H1 (cell line): ENCODE measurements at regions not wholly inside any gene's neighbourhood (a gene's known extent, or its start where the extent isn't known, plus 50 kb on each side); places are given as distances from the start of the nearest gene placed in this dataset.

Experiments used
- CTCF ChIA-PET: fragments of 300-600 bp; sonication (Branson Sonifier 250); formaldehyde crosslinking; loops from one replicate; lab custom pipeline; 2021; ENCODE audit not compliant: partially characterized antibody; lab: Charles Lee
- POLR2A ChIA-PET: fragments of 300-600 bp; sonication (Branson Sonifier 250); formaldehyde crosslinking; loops from one replicate; lab custom pipeline; 2021; ENCODE audit warnings: inconsistent platforms; ENCODE audit not compliant: partially characterized antibody; lab: Charles Lee
- DNase-seq, 2 experiments: peaks; one replicate each; pipeline versions ENCODE4 v3.0.0 to v3.0.0-alpha.2; 2010 to 2022; ENCODE audit warnings: low spot score in 2 of 2, low read depth in 1 of 2, mixed read lengths in 1 of 2
- FAIRE-seq: peaks from 2 replicates; lab custom pipeline; 2011; peaks lifted over from hg19 to GRCh38; lab: Jason Lieb, UNC
- H2AFZ ChIP-seq: 2 replicates; pipeline ENCODE4 v1.8.1; 2012; ENCODE audit warnings: low read length, inconsistent platforms
- H2AK5ac ChIP-seq: 2 replicates; pipeline ENCODE4 v1.6.1; 2013; ENCODE audit warnings: low read depth, low read length
- H2BK120ac ChIP-seq: replicated peaks from 2 replicates; pipeline ENCODE3; 2013; ENCODE audit warnings: low read depth, low read length, inconsistent platforms
- H2BK12ac ChIP-seq: 2 replicates; pipeline ENCODE4 v1.6.1; 2013; ENCODE audit warnings: low read depth, low read length
- H2BK15ac ChIP-seq: 2 replicates; pipeline ENCODE4 v1.6.1; 2013; ENCODE audit warnings: low read length
- H2BK20ac ChIP-seq: 2 replicates; pipeline ENCODE4 v1.6.1; 2013; ENCODE audit warnings: low read length
- H2BK5ac ChIP-seq: 2 replicates; pipeline ENCODE4 v1.6.1; 2013; ENCODE audit warnings: low read depth, low read length
- H3K14ac ChIP-seq: 2 replicates; pipeline ENCODE4 v1.6.1; 2013; ENCODE audit warnings: inconsistent platforms; ENCODE audit not compliant: insufficient read length
- H3K18ac ChIP-seq: 2 replicates; pipeline ENCODE4 v1.6.1; 2013; ENCODE audit warnings: low read length; ENCODE audit errors: extremely low read depth
- H3K23ac ChIP-seq: 2 replicates; pipeline ENCODE4 v1.6.1; 2013; ENCODE audit warnings: inconsistent platforms; ENCODE audit not compliant: insufficient read length
- H3K23me2 ChIP-seq: 2 replicates; pipeline ENCODE4 v1.6.1; 2013; ENCODE audit warnings: low read depth, low read length
- H3K27ac ChIP-seq: 2 replicates; pipeline ENCODE4 v1.6.1; 2011; ENCODE audit warnings: low read depth, low read length, inconsistent platforms
- H3K27me3 ChIP-seq, 4 experiments: replicated peaks in 1 of 4; 1 replicate in 1 of 4; 2 replicates in 3 of 4; pipeline versions ENCODE4 v1.6.1 to v1.8.1; 2011 to 2013; ENCODE audit warnings: low read length in 3 of 4, mild to moderate bottlenecking in 3 of 4, inconsistent platforms in 2 of 4, mixed read lengths in 2 of 4, moderate library complexity in 1 of 4; ENCODE audit not compliant: control insufficient read depth in 3 of 4, insufficient read depth in 3 of 4; ENCODE audit errors: extremely low read depth in 1 of 4
- H3K36me3 ChIP-seq, 4 experiments: 2 replicates each; pipeline versions ENCODE4 v1.6.1 to v1.8.1; 2011 to 2013; ENCODE audit warnings: mild to moderate bottlenecking in 4 of 4, low read length in 3 of 4, moderate library complexity in 2 of 4, control low read depth in 1 of 4, inconsistent platforms in 1 of 4; ENCODE audit not compliant: insufficient read depth in 4 of 4, control insufficient read depth in 2 of 4
- H3K4ac ChIP-seq: replicated peaks from 2 replicates; pipeline ENCODE3; 2013; ENCODE audit warnings: low read length, low read depth, mixed read lengths, inconsistent platforms; ENCODE audit not compliant: insufficient read length
- H3K4me1 ChIP-seq, 4 experiments: replicated peaks in 1 of 4; 1 replicate in 1 of 4; 2 replicates in 3 of 4; pipeline versions ENCODE4 v1.6.1 to v1.8.1; 2011 to 2013; ENCODE audit warnings: low read length in 3 of 4, inconsistent platforms in 2 of 4, mixed read lengths in 1 of 4; ENCODE audit not compliant: insufficient read depth in 4 of 4, control insufficient read depth in 3 of 4
- H3K4me2 ChIP-seq, 2 experiments: 2 replicates each; pipeline versions ENCODE4 v1.6.1 to v1.8.1; 2011 to 2013; ENCODE audit warnings: low read depth in 2 of 2, low read length in 2 of 2, control low read depth in 1 of 2, inconsistent platforms in 1 of 2, mild to moderate bottlenecking in 1 of 2; ENCODE audit not compliant: insufficient read depth in 1 of 2
- H3K4me3 ChIP-seq, 4 experiments: fragments of 200-600, 300-600 bp in 1 of 4; sonication (generic), shearing (Covaris generic), sonication (Bioruptor Twin) in 1 of 4; 2 replicates each; pipeline versions ENCODE4 v1.5.1 to v1.8.1; 2011 to 2016; ENCODE audit warnings: low read length in 4 of 4, low read depth in 3 of 4, control low read depth in 2 of 4, inconsistent platforms in 2 of 4, mild to moderate bottlenecking in 2 of 4, mixed read lengths in 1 of 4, moderate library complexity in 1 of 4; ENCODE audit not compliant: insufficient read depth in 2 of 4; ENCODE audit errors: extremely low read depth in 1 of 4
- H3K56ac ChIP-seq: replicated peaks from 2 replicates; pipeline ENCODE3; 2013; ENCODE audit warnings: low read depth, mild to moderate bottlenecking, mixed read lengths, low read length, inconsistent platforms; ENCODE audit not compliant: insufficient read length
- H3K79me1 ChIP-seq: 2 replicates; pipeline ENCODE4 v1.6.1; 2013; ENCODE audit warnings: low read depth, low read length, control low read depth
- H3K79me2 ChIP-seq, 2 experiments: 2 replicates each; pipeline versions ENCODE4 v1.6.1 to v1.8.1; 2012 to 2013; ENCODE audit warnings: low read length in 2 of 2, mild to moderate bottlenecking in 2 of 2, inconsistent platforms in 1 of 2; ENCODE audit not compliant: insufficient read depth in 2 of 2, control insufficient read depth in 1 of 2
- H3K9ac ChIP-seq, 4 experiments: replicated peaks in 1 of 4; 1 replicate in 1 of 4; 2 replicates in 3 of 4; pipeline versions ENCODE4 v1.6.1 to v1.8.1; 2011 to 2013; ENCODE audit warnings: low read depth in 3 of 4, low read length in 3 of 4, control low read depth in 2 of 4, mild to moderate bottlenecking in 2 of 4, moderate library complexity in 2 of 4, inconsistent platforms in 1 of 4; ENCODE audit errors: extremely low read depth in 1 of 4
- H3K9me3 ChIP-seq, 2 experiments: 2 replicates each; pipeline versions ENCODE4 v1.6.1 to v1.8.1; 2012 to 2013; ENCODE audit warnings: mild to moderate bottlenecking in 2 of 2, moderate library complexity in 2 of 2, control low read depth in 1 of 2, inconsistent platforms in 1 of 2, low read depth in 1 of 2, low read length in 1 of 2, mixed read lengths in 1 of 2; ENCODE audit not compliant: insufficient read depth in 2 of 2
- H4K20me1 ChIP-seq, 2 experiments: replicated peaks in 1 of 2; 2 replicates each; pipeline versions ENCODE3 to v1.8.1; 2011 to 2013; ENCODE audit warnings: inconsistent platforms in 2 of 2, low read length in 2 of 2, mild to moderate bottlenecking in 1 of 2; ENCODE audit not compliant: insufficient read depth in 2 of 2, control insufficient read depth in 1 of 2
- H4K5ac ChIP-seq: 2 replicates; pipeline ENCODE4 v1.6.1; 2013; ENCODE audit warnings: low read length, low read depth, mixed read lengths, inconsistent platforms; ENCODE audit not compliant: insufficient read length
- H4K8ac ChIP-seq: 2 replicates; pipeline ENCODE4 v1.8.0; 2013; ENCODE audit warnings: mild to moderate bottlenecking, moderate library complexity, low read length, inconsistent platforms; ENCODE audit not compliant: insufficient read depth; ENCODE audit errors: extremely low read depth
- H4K91ac ChIP-seq: replicated peaks from 2 replicates; pipeline ENCODE3; 2013; ENCODE audit warnings: low read length, mixed read lengths, inconsistent platforms; ENCODE audit not compliant: insufficient read length
- SRF ChIP-seq: IDR thresholded peaks from 2 replicates; pipeline ENCODE4 v1.6.1; 2011; ENCODE audit warnings: mild to moderate bottlenecking, low read depth, low read length, moderate library complexity
- TAF7 ChIP-seq: optimal IDR thresholded peaks from 2 replicates; pipeline ENCODE3; 2011; ENCODE audit warnings: low read depth, mild to moderate bottlenecking, inconsistent platforms, low read length, moderate library complexity, borderline replicate concordance
- ZNF274 ChIP-seq: IDR thresholded peaks from 2 replicates; pipeline ENCODE4 v1.7.0; 2012; ENCODE audit warnings: low read length, borderline replicate concordance; ENCODE audit errors: extremely low read depth
- WGBS, 2 experiments: shearing (Covaris generic) in 1 of 2; methylation state at CpG; one replicate each; pipeline versions ENCODE4 v1.1.6 to v1.1.7; 2013 to 2015; ENCODE audit warnings: low lambda C conversion rate in 2 of 2, mixed read lengths in 2 of 2, inconsistent platforms in 1 of 2, low coverage in 1 of 2, missing lambda C conversion rate in 1 of 2; ENCODE audit not compliant: insufficient replicate concordance in 2 of 2, insufficient coverage in 1 of 2, insufficient read length in 1 of 2; ENCODE audit errors: extremely low coverage in 1 of 2, missing lambda C conversion rate in 1 of 2; 5-methylcytosine and 5-hydroxymethylcytosine counted together

DNA sequence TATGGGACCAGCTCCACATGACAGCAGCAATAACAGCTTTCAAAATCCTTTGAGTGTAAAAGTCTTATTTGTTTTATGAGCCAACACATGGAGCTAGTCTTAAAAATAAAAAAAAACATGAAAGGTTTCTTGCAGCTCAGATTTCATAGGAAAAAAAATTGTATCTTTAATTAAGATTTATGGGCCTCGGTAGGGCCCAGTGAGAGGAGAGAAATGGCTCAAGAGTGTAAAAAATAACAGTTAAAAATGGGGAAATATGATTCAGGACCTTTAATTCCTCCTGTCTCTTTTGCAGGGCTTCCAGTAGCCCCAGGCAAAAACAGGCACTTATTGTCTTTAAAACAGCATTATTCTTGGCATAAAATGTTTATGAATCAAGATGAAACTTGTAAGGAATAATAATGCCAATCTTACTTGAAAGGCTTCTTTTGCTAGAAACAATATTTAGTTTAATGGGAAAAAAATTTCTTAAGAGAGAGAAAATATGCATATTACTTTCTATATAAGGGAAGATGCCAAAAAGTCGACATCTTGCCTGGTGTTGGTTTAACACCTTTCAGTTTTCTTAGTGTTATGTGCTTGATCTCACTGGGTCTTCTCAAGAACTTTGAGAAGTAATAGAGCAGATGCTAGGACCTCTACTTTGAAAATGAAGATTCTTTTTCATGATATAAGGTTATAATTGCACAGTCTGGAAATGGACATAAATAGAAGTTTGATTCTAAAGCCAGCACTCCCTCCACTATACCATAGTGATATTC is 71.3 kb upstream of the SETBP1 start:
- CTCF ChIA-PET = interaction anchor here (1.0 to 1.5 kb wide), 2 partner anchors 11 to 603 kb away, joined by 3 to 4 read pairs; no protein-coding TSS in a partner anchor
- whole genome bisulfite sequencing, 2 experiments = 86% methylated on average over 2 of the region's 2 CpGs; no CpG with 5 or more reads in 1 of the 2 experiments

More for the DNA sequence above, 71.3 kb upstream of the SETBP1 start:
- Histone ChIP-seq H2BK12ac (no peak overlapping the region), H3K14ac (no peak overlapping the region), H3K27me3 (no peaks in the 10 kb centered on the region), H3K9ac (no peak overlapping the region), H2AK5ac (no peak overlapping the region), H3K4me3 (no peak overlapping the region), H3K9me3 (no peaks in the 10 kb centered on the region), H3K18ac (no peak overlapping the region), H2AFZ (no peak overlapping the region), H3K36me3 (no peaks in the 10 kb centered on the region), H3K4me1 (no peaks in the 10 kb centered on the region; a peak in 1 of 7 replicates), H3K23ac (no peak overlapping the region), H3K27ac (no peak overlapping the region), H4K5ac (no peak overlapping the region), H3K4me2 (no peak overlapping the region), H4K8ac (no peak overlapping the region), H2BK20ac (no peak overlapping the region), H2BK120ac (no peak overlapping the region), H4K91ac (no peak overlapping the region), H3K56ac (no peak overlapping the region), H3K79me1 (no peaks in the 10 kb centered on the region), H3K23me2 (no peaks in the 10 kb centered on the region), H2BK15ac (no peak overlapping the region), H3K4ac (no peak overlapping the region), H3K79me2 (no peaks in the 10 kb centered on the region), H4K20me1 (no peaks in the 10 kb centered on the region), H2BK5ac (no peak overlapping the region)
- DNase-seq = no peak
- TF ChIP-seq SRF (no peak), TAF7 (no peak), ZNF274 (no peak)
- FAIRE-seq = no peak
- POLR2A ChIA-PET = no interaction called here
